HG03025 (cell line): ENCODE measurements at regions not wholly inside any gene's neighbourhood (a gene's known extent, or its start where the extent isn't known, plus 50 kb on each side); places are given as distances from the start of the nearest gene placed in this dataset.

Experiments
- ATAC-seq: cut with Tn5 transposase; IDR thresholded peaks from one replicate; pipeline ENCODE4 v1.9.1; 2021; ENCODE audit warnings: mild to moderate bottlenecking, moderate library complexity; ENCODE audit not compliant: unreplicated experiment, low FRiP score

DNA sequence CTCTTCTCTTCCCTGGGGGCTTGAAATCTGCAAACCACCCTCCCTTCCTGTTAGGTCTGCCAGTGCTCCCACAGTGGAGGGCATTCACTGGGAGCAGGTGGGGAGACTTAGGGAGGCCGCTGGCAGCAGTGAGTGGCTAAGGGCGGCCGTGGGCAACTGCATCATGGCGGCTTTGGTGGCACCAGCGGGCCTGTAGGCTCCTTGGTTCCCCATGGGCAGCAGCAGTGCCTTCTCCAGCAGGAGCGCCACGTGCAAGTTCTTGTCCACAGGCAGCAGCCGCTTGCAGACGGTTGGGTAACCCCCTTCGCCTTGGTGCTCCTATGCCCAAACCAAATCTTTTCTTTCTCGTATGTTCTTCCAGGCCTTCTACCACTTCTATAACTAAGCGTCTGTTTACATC is 158.2 kb downstream of the SREK1 start:
- ATAC-seq: no peak

DNA sequence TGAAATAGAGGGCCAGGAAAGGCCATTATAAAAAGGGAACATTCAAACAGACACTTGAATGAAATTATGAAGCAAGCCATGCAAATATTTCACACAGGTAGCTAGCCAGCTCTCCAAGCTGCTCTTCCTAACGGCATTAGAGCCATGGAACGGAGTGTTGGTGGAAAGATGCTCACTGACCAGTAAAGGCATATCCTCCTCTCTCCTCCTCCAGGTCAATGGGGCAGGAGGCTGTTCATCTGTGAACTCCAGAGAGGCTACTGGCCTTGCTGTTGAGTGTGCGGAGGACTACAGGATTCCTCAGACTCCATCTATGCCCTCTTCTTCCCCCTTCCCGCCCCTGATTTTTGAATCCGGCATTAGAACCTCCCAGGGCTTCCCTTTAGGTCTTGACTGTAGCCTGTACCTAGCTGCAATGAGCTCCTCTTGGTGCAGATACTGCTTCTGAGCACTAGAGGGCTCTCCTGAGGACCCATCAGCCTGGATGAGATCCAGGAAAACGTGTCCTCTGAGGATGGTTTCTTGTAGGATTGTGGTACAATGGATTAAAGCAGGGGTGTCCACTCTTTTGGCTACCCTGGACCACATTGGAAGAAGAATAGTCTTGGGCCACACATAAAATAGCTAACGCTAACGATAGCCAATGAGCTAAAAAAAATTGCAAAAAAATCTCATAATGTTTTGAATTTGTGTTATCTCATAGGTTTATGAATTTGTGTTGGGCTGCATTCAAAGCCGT is 162.2 kb downstream of the SREK1 start:
- ATAC-seq: peak; percentile 74

DNA sequence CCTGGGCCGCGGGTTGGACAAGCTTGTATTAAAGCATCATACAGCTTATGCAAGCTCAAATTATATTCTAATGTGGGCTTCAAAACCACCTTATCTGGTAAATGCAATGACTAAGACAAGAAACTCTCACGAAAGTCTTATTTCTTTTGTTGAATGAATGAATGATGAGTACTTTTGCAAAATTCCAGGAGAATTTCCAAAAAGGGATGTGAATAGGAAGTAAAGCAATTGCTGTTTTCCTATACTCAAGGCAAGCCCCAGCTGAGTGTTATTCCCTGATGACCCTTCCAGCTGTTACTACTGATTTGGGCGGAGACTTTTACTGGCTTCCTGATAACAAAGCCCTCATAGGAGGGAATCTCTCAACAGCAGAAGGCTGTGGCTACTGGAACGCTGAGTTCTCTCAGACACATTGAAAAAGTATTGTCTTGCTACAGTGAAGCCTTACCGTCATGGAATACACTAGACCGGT is 162.8 kb downstream of the SREK1 start:
- ATAC-seq: no peak

DNA sequence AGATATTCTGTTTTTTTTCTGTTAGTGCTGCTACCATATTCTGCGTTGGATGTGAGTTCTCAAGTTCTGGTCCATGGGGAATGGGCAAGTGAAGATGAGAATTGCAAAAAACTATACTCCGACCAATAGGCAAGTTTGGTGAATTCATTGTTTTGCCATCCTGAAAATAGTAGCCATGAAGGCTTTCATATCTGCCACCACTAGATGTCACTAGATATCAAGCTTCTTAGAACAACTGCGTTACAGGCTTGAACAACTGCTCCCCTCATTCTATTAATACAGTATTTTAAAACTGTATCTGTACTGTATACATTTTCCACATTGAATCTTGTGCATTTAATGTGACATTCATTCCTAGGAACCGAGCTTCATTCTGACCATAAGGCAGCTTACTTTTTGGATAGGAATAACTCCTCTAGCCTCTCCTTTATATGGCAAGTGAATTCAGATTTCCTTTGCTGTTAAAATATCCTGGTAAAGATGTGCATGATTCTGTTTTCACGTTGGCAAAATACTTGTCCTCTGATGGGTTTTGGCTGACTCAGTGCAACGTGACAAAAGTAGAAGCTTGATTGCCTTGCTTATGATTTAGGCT is 163.6 kb downstream of the SREK1 start:
- ATAC-seq: no peak

DNA sequence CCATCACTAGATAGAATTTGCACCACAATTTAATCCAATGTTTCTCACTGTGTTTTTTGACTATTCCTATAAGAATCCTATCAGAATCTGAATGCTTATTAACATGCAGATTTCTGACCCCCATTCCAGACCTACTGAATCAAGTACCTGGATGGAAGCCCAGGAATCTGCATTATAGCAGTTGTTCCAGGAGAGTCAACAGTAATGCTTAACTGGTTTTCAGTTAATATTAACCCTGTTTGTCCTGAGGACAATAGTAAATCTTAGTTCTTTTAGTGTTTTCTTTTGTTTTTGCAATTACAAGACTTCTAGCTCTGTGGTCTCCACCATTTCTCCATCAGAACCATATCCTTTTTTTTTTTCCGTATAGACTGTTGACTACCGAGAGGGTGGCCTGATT is 168.2 kb downstream of the SREK1 start:
- ATAC-seq: no peak

DNA sequence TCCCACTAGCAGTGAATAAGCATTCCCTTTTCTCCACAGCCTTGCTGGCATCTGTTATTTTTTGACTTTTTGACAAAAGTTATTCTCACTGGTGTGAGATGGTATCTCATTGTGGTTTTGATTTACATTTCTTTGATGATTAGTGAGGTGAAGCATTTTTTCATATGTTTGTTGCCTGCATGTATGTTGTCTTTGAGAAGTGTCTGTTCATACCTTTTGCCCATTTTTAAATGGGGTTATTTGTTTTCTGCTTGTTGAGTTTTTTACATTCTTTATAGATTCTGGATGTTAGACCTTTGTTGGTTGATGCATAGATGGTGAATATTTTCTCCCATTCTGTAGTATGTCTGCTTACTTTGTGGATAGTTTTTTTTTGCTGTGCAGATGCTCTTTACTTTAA is 171.7 kb downstream of the SREK1 start:
- ATAC-seq: no peak

DNA sequence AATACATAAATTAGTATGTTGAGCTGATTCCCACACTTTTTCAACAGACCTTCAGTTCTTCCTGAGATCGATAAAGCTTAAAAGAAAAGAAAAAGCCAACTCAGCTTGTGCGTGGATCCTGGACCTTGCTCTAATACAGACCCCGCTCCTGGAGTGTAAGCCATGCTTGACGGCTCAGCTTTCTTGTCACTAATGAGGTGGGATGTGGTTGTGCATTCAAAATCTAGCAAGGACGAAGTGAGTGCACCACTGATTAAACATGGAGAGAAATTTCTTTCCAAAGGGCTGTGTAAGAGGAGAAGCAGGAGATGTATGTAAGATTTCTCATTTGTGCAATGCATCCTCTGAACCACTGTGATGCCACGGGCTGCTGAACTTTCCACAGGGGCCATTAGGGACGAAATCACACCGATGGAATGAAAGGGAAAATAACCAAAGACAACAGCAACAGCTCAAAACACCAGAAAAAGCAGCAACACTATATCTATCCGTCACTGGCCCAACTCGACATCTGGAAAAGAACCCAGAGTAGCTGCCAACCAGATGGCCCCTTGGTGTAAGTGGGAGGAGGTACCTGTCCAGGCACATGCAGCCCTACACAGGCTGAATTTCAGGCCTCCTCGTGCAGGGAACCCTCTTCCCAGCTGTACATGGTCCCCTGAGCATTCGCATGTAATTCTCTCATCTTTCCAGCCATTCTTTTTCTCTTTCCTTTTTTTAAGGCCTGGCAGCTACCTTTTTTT is 178.9 kb downstream of the SREK1 start:
- ATAC-seq: no peak

DNA sequence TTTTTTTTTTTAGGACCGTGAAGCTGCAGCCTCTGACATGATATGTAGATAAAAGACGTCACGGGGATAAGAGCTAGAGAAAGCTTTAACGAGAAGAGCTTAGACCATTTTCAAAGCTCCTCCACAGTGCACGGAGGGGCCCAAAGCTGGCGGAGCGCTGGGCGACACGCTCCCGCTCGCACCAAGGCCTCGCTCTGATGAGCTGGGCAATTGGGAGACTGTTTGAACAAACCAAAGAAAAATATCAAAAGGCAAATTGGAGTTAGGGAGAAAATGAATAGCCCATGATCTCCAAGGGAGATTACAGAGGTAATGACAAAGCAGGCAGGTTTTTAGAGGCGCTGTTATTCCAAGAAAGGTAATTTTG is 179.4 kb downstream of the SREK1 start:
- no peak for ATAC-seq

DNA sequence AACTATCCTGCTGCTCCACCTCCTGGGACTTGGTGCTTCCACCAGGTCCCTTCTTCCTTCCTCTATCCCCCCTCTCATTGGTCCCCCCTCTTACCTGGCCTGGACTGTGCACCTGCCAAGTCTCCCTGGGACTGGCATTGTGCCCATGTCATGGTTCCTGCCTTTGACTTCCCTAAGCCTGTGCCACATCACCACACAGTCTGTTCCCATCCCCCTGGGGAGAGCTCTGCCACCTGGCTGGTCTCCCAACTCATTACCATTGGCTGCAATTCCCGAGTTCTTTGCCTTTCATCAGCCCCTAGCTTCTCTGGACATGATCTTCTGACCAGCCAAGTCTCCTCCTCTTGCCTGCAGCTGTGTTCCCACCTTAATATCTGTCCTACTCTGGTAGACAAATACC is 180.3 kb downstream of the SREK1 start:
- no peak for ATAC-seq

DNA sequence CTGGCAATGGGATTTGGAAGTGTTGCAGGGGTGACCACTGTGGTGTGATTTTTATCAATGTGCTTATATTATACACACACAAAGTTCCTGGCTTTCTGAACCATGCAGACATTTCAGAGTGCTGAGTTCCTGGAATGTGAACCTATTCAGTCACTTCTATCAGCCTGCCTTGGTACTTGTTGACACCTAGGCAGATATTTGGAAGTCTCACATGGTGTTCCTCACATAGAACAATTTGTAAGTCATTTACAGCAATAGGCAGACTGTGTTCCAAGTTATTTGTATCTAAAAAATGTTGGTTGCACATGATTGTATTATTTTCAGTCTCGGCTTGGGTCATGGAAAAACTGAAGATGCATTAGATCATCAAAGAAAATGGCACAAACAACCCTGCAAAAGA is 182.2 kb downstream of the SREK1 start:
- ATAC-seq: no peak

DNA sequence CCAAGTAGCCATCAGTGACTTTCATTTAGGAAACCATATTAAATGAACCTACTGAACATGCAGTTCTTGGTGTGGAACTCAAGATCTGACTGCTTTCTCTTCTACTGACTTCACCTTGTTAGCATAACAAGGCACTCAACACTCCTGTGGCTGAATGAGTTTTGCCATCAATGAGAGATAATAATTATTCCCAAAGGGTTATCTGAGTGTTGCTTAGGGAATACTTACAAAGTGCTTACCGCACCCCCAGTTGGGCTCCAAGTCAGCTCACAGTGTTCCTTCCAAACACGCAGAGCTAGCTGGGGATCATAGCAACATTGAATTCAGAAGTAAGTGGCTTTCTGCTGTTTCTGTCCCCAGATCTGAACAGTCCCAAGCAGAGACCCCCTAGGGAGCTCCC is 182.9 kb downstream of the SREK1 start:
- ATAC-seq: no peak

DNA sequence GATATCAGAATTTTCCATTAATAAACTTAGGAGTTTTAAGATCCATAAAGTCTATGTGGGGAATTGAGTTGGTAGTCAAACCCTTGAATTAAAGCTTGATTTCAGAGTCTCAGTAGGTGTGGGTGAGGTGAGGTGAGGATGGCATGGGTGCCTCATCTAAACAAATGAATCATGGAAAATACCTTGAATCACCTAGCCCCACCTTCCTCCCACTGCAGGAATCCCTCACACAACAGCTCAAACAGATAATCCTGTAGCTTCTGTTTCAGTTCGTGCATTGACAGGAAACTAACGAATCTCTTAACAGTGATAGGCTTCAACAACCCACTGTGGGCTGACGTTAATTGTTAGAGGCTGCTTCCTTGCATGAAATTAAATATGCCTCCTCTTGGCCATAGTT is 185.0 kb downstream of the SREK1 start:
- ATAC-seq: no peak

DNA sequence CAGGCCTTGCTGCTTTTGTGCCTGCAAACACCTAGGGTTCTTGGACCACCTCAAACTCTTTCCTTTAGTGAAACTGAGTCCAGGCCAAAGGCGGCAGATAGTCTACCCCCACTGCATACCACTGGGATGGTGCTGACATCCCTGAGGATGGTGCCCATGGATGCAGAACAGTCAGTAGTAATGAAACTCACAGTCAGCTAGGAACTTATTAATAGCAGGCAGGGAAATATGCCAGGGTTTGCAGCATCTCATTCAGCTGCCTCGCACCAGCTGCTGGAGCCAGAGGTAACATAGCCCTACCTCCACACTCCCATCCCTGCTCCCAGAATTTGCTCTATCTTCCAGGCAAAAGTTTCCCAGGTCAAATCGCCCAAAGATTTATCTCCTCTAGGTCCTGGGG is 189.1 kb downstream of the SREK1 start:
- no peak for ATAC-seq

DNA sequence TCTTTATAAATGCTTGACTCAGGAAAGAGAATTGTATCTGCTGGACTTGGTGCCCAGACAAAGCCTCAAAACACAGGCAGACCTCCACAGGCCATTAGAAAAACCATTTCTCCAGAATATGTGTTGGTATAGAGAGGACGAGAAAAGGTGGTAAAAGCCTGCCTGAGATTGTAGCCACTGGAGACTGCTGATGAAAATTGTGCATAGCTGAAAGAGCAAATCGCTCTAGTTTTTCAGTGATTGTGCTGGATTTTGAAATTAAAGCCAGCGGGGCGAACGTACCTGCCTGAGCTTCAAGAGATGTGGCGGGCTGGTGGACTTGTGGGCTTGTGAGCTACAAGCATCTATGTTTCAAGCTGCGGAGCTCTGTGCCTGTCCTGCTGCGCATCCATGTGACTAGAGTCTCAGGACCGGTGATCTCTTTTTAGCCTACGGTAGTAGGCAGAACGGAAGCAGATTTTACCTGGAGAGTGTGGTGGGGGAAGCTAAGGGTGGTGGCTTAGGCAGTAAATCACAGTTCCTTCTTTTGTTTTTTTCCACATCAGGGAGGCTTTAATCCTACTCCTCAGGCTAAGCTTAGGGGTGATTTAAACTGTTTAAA is 193.6 kb downstream of the SREK1 start:
- no peak for ATAC-seq

DNA sequence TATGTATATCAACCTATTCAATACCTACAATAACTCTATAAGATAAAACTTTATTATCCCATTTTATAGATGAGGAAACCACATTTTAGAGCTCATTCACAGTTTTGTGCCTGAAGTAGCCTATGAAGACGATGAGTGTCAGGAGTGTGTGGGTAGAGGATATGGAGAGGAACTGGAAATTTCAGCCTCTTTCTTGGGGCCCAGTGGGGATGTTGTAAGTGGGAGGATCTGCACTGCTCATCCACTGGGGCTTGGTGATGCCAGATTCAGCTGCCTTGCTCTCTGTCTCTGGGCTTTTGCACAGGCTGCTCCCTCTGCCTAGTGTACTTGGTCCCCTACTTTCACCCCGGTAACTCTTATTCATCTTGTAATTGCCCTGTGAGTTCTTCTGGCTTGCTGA is 194.7 kb downstream of the SREK1 start:
- ATAC-seq: no peak

DNA sequence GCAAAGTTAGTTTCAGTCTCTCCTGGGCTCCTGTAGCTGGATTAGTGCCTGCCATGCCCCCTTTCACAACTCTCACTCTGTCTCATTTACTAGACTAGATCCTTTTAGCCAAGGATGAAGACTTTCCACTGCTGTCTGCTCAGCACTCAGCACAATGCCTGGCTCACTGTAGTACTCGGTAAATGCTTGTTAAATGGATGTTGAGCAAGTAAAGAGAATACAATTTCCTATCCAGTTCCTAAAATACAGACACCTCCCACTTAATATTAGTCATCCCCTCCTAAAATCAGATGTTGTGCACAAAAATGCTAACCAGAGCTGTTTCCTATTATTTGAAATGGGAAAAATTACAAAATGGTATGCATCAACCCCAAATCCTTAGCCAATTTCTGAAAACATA is 195.8 kb downstream of the SREK1 start:
- ATAC-seq: no peak

DNA sequence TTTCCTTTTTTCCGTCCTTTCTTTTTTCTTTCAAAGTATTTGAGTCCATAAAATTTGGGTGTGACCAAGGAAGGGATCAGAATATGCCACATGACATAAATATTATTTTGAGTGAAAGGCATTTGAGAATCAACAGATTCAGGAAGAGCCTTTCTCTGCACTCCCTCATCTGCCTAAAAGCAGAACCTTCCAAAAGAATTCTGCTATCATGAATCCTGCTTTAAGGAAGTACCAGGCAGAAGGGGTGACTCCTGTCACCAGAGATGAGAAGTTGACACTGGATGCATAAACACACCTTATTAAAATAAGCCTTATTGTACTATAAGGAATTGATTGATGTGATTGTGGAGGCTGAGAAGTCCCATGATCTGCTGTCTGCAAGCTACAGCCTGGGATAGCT is 196.7 kb downstream of the SREK1 start:
- no peak for ATAC-seq

DNA sequence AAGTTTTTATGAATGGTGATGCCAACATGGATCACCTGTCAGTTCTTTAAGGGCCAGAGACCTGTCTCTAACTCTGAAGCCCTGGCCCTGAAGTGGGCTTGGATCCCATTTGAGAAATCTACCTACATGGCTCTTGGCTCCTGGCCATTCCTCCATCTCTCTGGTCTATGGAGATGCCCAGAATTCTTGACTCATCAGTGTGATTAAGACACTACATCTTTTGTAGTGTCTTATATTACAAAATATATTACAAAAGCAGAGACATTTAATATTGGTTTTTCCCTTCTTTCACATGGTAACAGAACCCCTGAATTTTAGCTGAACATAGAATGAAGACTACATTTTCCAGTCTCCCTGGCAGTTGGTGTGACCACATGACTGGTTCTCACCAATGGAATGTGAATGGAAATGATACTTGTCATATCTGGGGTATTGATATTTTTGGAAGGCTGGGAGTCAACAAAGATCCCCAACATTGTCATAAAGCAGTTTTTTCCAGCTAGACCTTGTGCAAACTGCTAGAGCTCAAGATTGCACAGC is 198.3 kb downstream of the SREK1 start:
- no peak for ATAC-seq

DNA sequence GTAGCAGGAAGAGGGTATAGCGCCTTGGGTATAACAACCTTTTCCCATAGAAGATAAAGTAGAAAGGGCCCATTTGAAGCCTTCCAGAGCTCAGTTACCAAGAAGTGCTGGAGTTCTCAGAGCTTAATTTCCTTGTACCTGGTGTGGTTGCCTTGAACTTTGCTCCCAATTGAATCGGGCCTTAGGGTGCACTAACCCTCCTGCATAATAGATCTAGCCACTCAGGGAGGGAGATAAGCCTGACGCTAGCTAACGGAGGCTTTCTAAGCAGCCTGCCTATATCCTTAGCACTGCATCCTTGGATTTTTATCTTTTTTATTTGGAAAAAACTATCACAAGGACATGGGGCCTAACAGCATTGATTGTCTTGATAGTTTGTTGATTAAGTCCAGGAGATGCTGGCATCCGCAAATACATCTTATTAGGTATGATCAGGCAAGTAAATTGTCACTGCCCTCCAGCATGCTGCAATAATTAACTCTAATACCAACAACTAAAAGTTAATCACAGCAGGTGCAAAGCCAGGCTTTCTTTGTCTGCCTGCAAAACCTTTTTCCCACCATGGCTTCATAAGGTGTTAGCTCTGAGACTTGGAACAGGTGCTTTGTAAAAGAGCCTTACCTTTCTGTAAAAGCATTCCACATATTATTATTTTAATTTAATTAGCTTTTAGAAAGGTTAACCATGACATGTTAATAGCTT is 199.4 kb downstream of the SREK1 start:
- ATAC-seq: no peak

DNA sequence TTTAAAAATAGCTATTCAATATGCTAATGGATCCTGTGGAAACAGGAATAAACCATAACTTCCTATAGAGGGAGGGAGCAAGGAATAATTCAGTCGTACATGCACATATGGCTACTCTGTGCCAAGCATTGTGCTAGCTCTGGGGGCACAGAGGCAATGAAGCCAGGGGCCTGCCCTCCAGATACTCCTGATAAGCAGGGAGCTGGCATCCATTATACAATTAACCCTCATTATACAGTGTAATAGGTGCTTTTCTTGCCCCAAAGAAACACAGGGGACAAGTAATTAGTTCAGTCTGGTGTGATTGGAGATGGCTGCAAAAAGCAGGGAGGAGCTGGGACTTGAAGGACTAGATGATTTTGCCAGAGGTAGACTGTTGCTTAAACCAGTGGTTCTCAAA is 200.4 kb downstream of the SREK1 start:
- ATAC-seq: no peak

DNA sequence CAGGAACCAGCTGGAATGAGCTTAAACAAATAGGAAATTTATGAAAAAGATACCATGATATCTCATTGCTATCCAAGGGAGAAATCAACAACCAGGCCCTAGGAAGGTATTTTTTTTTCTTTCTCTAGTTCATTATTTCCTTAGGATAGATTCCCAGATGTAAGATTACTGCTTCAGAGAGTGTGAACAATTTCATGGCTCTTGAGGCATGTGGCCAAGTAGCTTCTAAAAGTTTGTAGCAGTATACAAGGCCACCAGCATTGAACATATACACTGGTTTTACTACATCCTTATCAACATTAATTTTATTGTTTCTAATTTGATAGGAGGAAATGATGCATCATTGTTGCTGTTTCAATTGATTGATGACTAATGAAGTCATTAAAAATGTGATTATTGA is 201.2 kb downstream of the SREK1 start:
- ATAC-seq: no peak
